WTC11 (cell line): ENCODE measurements at regions not wholly inside any gene's neighbourhood (a gene's known extent, or its start where the extent isn't known, plus 50 kb on each side); places are given as distances from the start of the nearest gene placed in this dataset.
"Not testable (repeated sequence)": the region's sequence is repeated elsewhere in the genome, so short reads cannot be mapped to it uniquely, and the experiment has no call there.

ENCODE experiments used
- ATAC-seq: fragments of 200-7000 bp; cut with Tn5 transposase; 2 replicates; pipeline ENCODE4 v1.10.0; 2021; ENCODE audit warnings: mild to moderate bottlenecking, moderate library complexity
- CTCF ChIA-PET: fragments of 300-600 bp; sonication (Branson Sonifier 250); formaldehyde crosslinking; loops from one replicate; lab custom pipeline; 2021; ENCODE audit warnings: antibody characterized with exemption; lab: Charles Lee
- POLR2A ChIA-PET: fragments of 350-600 bp; sonication (Branson Sonifier 250); formaldehyde crosslinking; loops from one replicate; lab custom pipeline; 2021; ENCODE audit warnings: antibody characterized with exemption; lab: Charles Lee
- DNase-seq: peaks from one replicate; pipeline ENCODE4 v3.0.0; 2021; ENCODE audit warnings: low spot score
- H3K27ac Mint-ChIP-seq: 2 replicates; pipeline ENCODE4 v1.8.0; 2021; ENCODE audit warnings: mixed read lengths
- H3K27me3 Mint-ChIP-seq: 2 replicates; pipeline ENCODE4 v1.8.0; 2021; ENCODE audit warnings: low read depth, mild to moderate bottlenecking, moderate library complexity, mixed read lengths
- H3K36me3 Mint-ChIP-seq: 2 replicates; pipeline ENCODE4 v1.8.0; 2021; ENCODE audit warnings: mixed read lengths
- H3K4me1 Mint-ChIP-seq: 2 replicates; pipeline ENCODE4 v1.8.0; 2022; ENCODE audit warnings: mixed read lengths
- H3K4me3 Mint-ChIP-seq: 2 replicates; pipeline ENCODE4 v1.8.0; 2021; ENCODE audit warnings: mild to moderate bottlenecking, moderate library complexity, mixed read lengths
- H3K9me3 Mint-ChIP-seq: 2 replicates; pipeline ENCODE4 v1.8.0; 2021; ENCODE audit warnings: mixed read lengths
- ETV6 ChIP-seq: sonication (generic); formaldehyde crosslinking; IDR thresholded peaks from 2 replicates; pipeline ENCODE4 v1.8.1; 2022; ENCODE audit warnings: mild to moderate bottlenecking, missing genetic modification reagents
- GRHL2 ChIP-seq: fragments of 250-450 bp; sonication (Bioruptor Pico); IDR thresholded peaks from 2 replicates; pipeline ENCODE4 v1.8.0; 2022; ENCODE audit warnings: mild to moderate bottlenecking, moderate library complexity; ENCODE audit not compliant: insufficient replicate concordance, severe bottlenecking
- OVOL2 ChIP-seq: fragments of 250-450 bp; sonication (Bioruptor Pico); IDR thresholded peaks from 2 replicates; pipeline ENCODE4 v1.9.0; 2021; ENCODE audit warnings: mild to moderate bottlenecking, borderline replicate concordance
- TEAD4 ChIP-seq: sonication (generic); formaldehyde crosslinking; IDR thresholded peaks from 2 replicates; pipeline ENCODE4 v1.8.0; 2022; ENCODE audit warnings: mild to moderate bottlenecking, missing genetic modification reagents
- ZNF138 ChIP-seq: sonication (generic); formaldehyde crosslinking; conservative IDR thresholded peaks from 2 replicates; pipeline ENCODE4 v1.8.1; 2022; ENCODE audit warnings: mild to moderate bottlenecking, moderate library complexity, missing genetic modification reagents
- ZNF232 ChIP-seq: sonication (generic); formaldehyde crosslinking; IDR thresholded peaks from 2 replicates; pipeline ENCODE4 v1.8.0; 2022; ENCODE audit warnings: mild to moderate bottlenecking, missing genetic modification reagents
- ZNF396 ChIP-seq: fragments of 250-450 bp; sonication (Bioruptor Pico); IDR thresholded peaks from 2 replicates; pipeline ENCODE4 v1.8.0; 2021; ENCODE audit warnings: mild to moderate bottlenecking, moderate library complexity, borderline replicate concordance
- ZNF416 ChIP-seq: fragments of 250-450 bp; sonication (Bioruptor Pico); IDR thresholded peaks from 2 replicates; pipeline ENCODE4 v1.9.0; 2021; ENCODE audit warnings: mild to moderate bottlenecking, inconsistent platforms
- ZNF671 ChIP-seq: fragments of 250-450 bp; sonication (Bioruptor Pico); IDR thresholded peaks from 2 replicates; pipeline ENCODE4 v1.8.0; 2021; ENCODE audit warnings: mild to moderate bottlenecking
- TF ChIP-seq, protein P1 (sequence below): sonication (generic); formaldehyde crosslinking; conservative IDR thresholded peaks from 2 replicates; pipeline ENCODE4 v1.8.1; 2022; ENCODE audit warnings: mild to moderate bottlenecking, missing genetic modification reagents
- TF ChIP-seq, protein P2 (sequence below): fragments of 250-450 bp; sonication (Bioruptor Pico); conservative IDR thresholded peaks from 2 replicates; pipeline ENCODE4 v1.9.0; 2021; ENCODE audit warnings: mild to moderate bottlenecking
- TF ChIP-seq, protein P3 (sequence below): sonication (generic); formaldehyde crosslinking; IDR thresholded peaks from 2 replicates; pipeline ENCODE4 v1.8.1; 2022; ENCODE audit warnings: mild to moderate bottlenecking, moderate library complexity, missing genetic modification reagents
- TF ChIP-seq, protein P4 (sequence below): sonication (generic); formaldehyde crosslinking; IDR thresholded peaks from 2 replicates; pipeline ENCODE4 v1.8.0; 2023; ENCODE audit warnings: mild to moderate bottlenecking, missing genetic modification reagents

DNA sequence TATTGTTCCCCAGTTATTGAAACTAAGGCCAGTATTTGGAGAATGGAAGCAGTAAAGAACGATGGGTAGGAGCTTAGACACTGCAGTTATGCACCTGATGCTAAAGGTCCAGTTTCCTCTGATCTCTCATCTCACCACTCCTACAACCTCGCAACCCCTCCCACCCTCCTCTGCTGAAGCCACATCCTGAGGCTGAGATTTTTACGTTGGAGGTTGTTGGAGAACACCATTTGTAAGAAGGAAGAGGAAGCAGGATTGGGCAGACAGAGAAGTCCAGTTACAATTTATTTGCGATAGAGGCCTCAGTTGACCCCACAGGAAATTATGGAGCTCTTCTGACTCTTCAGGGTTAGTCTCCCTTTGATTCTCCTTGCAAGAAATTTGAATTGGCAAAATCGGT lies 54.3 kb upstream of the NDUFV2 start:
- no peak overlapping the region for H3K27ac Mint-ChIP-seq
- no peak for ATAC-seq
- no peaks in the 10 kb centered on the region for H3K4me1 Mint-ChIP-seq
- H3K9me3 Mint-ChIP-seq = peaks cover 57% of the 10 kb centered on the region
- POLR2A ChIA-PET = no interaction called here
- CTCF ChIA-PET = no interaction called here
- peaks cover 2% of the 10 kb centered on the region; the same call in 1 of the 2 replicates for H3K27me3 Mint-ChIP-seq
- DNase-seq = no peak
- peaks cover 35% of the 10 kb centered on the region for H3K36me3 Mint-ChIP-seq
- no peak for TF ChIP-seq ZNF232
- H3K4me3 Mint-ChIP-seq = no peak overlapping the region

DNA sequence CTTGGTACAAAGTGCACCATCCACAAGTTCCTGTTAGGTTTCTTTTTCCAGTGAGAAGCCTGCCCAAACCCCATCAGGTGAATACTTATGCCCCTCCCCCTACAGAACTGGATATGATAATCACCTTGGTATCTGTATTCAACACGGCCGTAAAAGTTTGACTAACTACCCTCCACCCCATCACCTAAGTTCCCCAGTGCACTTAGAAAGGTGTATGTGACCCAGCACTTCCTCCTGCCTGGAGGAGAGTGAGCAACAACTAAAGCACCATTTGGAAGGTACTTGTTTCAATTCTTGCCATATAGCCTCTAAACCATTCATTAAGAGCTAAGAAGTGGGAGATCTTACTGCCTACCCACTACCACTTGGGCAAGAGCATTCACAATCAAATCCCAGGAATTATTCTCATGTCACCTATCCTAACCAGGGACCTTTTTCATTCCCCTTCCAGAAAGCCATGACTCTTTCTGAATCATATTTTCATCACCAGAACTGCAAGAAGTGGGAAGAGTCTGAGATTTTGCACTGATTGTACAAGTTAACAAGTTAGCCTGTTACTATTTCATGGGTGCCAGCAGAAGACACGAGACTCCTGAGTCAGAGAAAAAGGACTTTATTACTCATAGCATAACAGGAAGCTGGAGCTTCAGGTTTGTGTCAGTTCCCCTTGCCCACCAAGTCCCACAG lies 53.5 kb upstream of the NDUFV2 start:
- POLR2A ChIA-PET = no interaction called here

DNA sequence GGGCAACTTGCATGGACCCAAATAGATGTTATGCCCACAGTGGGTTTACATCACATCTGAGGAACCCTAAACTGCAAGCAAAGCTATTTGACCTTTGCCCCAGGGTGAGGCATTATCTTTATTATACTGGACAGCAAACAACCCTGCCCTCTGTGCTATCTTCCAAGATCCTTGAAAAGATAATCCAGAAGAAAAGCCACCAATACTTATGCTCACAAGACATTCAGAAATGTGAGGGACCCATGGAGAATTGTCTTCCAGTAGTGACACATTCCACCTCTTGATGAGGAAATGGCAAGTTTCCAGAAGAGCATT lies 53.0 kb upstream of the NDUFV2 start:
- H3K36me3 Mint-ChIP-seq = peaks cover 35% of the 10 kb centered on the region

More for the DNA sequence above, 53.5 kb upstream of the NDUFV2 start:
- DNase-seq = no peak
- CTCF ChIA-PET = no interaction called here
- Mint-ChIP-seq H3K27ac (no peak overlapping the region), H3K4me3 (no peak overlapping the region), H3K36me3 (peaks cover 35% of the 10 kb centered on the region), H3K27me3 (peaks cover 2% of the 10 kb centered on the region; the same call in 1 of the 2 replicates), H3K9me3 (peaks cover 63% of the 10 kb centered on the region), H3K4me1 (no peaks in the 10 kb centered on the region)
- ATAC-seq = no peak
- TF ChIP-seq GRHL2 (no peak), TEAD4 (no peak), ZNF416 (CRISPR knock-in tag) (no peak), OVOL2 (CRISPR knock-in tag) (no peak)
- TF ChIP-seq, all 79 proteins: peak for 0

DNA sequence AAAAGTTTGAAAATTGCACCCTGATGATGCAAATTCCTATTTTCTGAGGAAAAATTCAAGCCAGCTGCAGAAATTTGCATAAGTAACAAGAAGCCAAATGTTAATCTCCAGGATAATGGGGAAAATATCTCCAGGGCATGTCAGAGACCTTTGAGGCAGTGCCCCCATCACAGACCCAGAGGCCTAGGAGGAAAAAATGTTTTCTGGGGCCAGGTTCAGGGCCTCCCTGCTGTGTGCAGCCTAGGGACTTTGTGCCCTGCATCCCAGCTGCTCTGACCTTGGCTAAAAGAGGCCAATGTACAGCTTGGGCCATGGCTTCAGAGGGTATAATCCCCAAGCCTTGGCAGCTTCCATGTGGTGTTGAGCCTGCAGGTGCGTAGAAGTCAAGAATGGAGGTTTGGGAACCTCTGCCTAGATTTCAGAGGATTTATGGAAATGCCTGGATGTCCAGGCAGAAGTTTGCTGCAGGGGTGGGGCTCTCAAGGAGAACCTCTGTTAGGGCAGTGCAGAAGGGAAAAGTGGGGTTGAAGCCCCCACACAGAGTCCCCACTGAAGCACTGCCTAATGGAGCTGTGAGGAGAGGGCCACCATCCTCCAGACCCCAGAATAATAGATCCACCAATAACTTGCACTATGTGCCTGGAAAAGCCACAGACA lies 51.7 kb upstream of the NDUFV2 start:
- Mint-ChIP-seq H3K9me3 (peaks cover 64% of the 10 kb centered on the region), H3K36me3 (peaks cover 35% of the 10 kb centered on the region)
- H3K4me1 Mint-ChIP-seq, CTCF ChIA-PET, H3K27me3 Mint-ChIP-seq, H3K27ac Mint-ChIP-seq, POLR2A ChIA-PET, ATAC-seq, H3K4me3 Mint-ChIP-seq, DNase-seq: not testable (repeated sequence)

More for the DNA sequence above, 53.0 kb upstream of the NDUFV2 start:
- Mint-ChIP-seq H3K4me3 (no peak overlapping the region), H3K9me3 (peaks cover 64% of the 10 kb centered on the region), H3K27me3 (peaks cover 2% of the 10 kb centered on the region; the same call in 1 of the 2 replicates), H3K27ac (no peak overlapping the region), H3K4me1 (no peaks in the 10 kb centered on the region)
- TF ChIP-seq ZNF671 = no peak
- TF ChIP-seq GRHL2 = no peak
- TF ChIP-seq, protein P1, sequence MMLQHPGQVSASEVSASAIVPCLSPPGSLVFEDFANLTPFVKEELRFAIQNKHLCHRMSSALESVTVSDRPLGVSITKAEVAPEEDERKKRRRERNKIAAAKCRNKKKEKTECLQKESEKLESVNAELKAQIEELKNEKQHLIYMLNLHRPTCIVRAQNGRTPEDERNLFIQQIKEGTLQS (CRISPR knock-in tag) = no peak
- TF ChIP-seq, protein P2, sequence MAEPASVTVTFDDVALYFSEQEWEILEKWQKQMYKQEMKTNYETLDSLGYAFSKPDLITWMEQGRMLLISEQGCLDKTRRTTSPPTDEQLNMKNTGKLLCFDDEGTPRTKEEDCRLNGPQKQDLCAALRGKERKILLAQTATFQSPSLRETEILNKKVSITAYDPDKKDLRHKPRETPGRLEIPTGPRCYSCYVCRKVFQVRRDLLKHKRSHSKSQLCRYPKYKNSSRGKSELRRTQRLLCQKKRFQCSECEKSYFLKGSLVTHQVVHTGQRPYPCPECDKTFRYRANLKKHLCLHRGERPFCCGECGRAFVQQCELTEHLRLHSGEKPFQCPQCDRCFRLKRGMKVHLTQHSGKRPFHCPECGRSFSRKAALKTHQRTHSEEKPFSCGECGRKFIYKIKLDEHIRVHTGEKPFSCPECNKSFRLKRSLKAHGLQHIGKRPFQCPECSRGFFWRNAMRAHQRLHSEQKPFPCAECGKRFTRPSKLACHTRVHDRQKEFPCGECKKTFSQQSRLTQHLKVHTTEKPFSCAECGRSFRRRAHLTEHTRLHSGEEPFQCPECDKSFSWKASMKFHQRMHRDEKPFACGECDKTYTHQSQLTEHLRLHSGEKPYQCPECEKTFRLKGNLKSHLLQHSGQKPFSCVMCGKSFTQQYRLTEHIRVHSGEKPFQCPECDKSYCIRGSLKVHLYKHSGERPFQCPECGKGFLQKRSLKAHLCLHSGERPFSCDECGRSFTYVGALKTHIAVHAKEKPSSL (CRISPR knock-in tag) = no peak
- TF ChIP-seq, protein P3, sequence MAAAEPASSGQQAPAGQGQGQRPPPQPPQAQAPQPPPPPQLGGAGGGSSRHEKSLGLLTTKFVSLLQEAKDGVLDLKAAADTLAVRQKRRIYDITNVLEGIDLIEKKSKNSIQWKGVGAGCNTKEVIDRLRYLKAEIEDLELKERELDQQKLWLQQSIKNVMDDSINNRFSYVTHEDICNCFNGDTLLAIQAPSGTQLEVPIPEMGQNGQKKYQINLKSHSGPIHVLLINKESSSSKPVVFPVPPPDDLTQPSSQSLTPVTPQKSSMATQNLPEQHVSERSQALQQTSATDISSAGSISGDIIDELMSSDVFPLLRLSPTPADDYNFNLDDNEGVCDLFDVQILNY (CRISPR knock-in tag) = no peak
- no peak for TF ChIP-seq ZNF138
- no peak for TF ChIP-seq ZNF396 (CRISPR knock-in tag)
- TF ChIP-seq, protein P4, sequence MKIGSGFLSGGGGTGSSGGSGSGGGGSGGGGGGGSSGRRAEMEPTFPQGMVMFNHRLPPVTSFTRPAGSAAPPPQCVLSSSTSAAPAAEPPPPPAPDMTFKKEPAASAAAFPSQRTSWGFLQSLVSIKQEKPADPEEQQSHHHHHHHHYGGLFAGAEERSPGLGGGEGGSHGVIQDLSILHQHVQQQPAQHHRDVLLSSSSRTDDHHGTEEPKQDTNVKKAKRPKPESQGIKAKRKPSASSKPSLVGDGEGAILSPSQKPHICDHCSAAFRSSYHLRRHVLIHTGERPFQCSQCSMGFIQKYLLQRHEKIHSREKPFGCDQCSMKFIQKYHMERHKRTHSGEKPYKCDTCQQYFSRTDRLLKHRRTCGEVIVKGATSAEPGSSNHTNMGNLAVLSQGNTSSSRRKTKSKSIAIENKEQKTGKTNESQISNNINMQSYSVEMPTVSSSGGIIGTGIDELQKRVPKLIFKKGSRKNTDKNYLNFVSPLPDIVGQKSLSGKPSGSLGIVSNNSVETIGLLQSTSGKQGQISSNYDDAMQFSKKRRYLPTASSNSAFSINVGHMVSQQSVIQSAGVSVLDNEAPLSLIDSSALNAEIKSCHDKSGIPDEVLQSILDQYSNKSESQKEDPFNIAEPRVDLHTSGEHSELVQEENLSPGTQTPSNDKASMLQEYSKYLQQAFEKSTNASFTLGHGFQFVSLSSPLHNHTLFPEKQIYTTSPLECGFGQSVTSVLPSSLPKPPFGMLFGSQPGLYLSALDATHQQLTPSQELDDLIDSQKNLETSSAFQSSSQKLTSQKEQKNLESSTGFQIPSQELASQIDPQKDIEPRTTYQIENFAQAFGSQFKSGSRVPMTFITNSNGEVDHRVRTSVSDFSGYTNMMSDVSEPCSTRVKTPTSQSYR (CRISPR knock-in tag) = no peak
- TF ChIP-seq ETV6 (CRISPR knock-in tag) = no peak
- no peak for ATAC-seq
- DNase-seq = no peak
- CTCF ChIA-PET = no interaction called here
- POLR2A ChIA-PET = no interaction called here
